ENCODE measurements at regions not wholly inside any gene's neighbourhood (a gene's known extent, or its start where the extent isn't known, plus 50 kb on each side); places are given as distances from the start of the nearest gene placed in this dataset.

- Histone ChIP-seq H3K9me3 (ENCODE audit: low read length) (no peaks in the 10 kb centered on the region), H3K36me3 (ENCODE audit: insufficient read depth, low read length) (no peaks in the 10 kb centered on the region), H2AFZ (ENCODE audit: low read length) (no peak overlapping the region), H3K4me3 (ENCODE audit: low read depth, low read length, poor library complexity, severe bottlenecking) (no peak overlapping the region), H3K4me1 (ENCODE audit: insufficient read depth, low read length, poor library complexity, severe bottlenecking) (peaks cover 4% of the 10 kb centered on the region), H3K79me2 (ENCODE audit: insufficient read depth, low read depth, low read length) (no peaks in the 10 kb centered on the region), H3K9me2 (ENCODE audit: insufficient read depth, low read length) (no peaks in the 10 kb centered on the region), H3K27ac (ENCODE audit: low read depth, low read length, poor library complexity, severe bottlenecking) (no peak overlapping the region), H3K4me2 (ENCODE audit: low read length) (no peak overlapping the region), H4K20me1 (ENCODE audit: insufficient read depth, low read length) (no peaks in the 10 kb centered on the region)
- TF ChIP-seq EZH2phosphoT487 (IDR thresholded peaks at IDR 0.05; ENCODE audit: borderline replicate concordance, low read depth, low read length) (no peak), CTCF (conservative IDR thresholded peaks at IDR 0.05; ENCODE audit: low read length) (no peak)
- CTCF ChIA-PET (ENCODE audit: unreplicated experiment) = no interaction called here
- no peak for DNase-seq (ENCODE audit: low spot score)
- POLR2A ChIA-PET = interaction anchor here (0.7 kb wide), 1 partner anchor 1693 kb away, joined by 4 read pairs; no protein-coding TSS in a partner anchor
- no TSS peak for BruUV-seq (replicated peaks)
- intact Hi-C loops (cut with micrococcal nuclease; ENCODE audit: unreplicated experiment) = no loop called here
Measured at GRCh38 chrX:20418379-20419150, 151.9 kb upstream of the RPS6KA3 start.

GRCh38 chrX:20414762-20415445 lies 148.2 kb upstream of the RPS6KA3 start:
- Histone ChIP-seq H3K4me1 (ENCODE audit: insufficient read depth, low read length, poor library complexity, severe bottlenecking) (peaks cover 4% of the 10 kb centered on the region), H3K79me2 (ENCODE audit: insufficient read depth, low read depth, low read length) (no peaks in the 10 kb centered on the region), H2AFZ (ENCODE audit: low read length) (no peak overlapping the region), H3K4me3 (ENCODE audit: low read depth, low read length, poor library complexity, severe bottlenecking) (no peak overlapping the region), H3K9me2 (ENCODE audit: insufficient read depth, low read length) (no peaks in the 10 kb centered on the region), H3K27ac (ENCODE audit: low read depth, low read length, poor library complexity, severe bottlenecking) (no peak overlapping the region), H3K36me3 (ENCODE audit: insufficient read depth, low read length) (no peaks in the 10 kb centered on the region), H3K9me3 (ENCODE audit: low read length) (no peaks in the 10 kb centered on the region), H3K4me2 (ENCODE audit: low read length) (no peak overlapping the region), H4K20me1 (ENCODE audit: insufficient read depth, low read length) (no peaks in the 10 kb centered on the region)
- ChIA-PET CTCF (ENCODE audit: unreplicated experiment) (no interaction called here), POLR2A (interaction anchor here (0.6 to 1.0 kb wide), 3 partner anchors 15 to 54 kb away, joined by 3 read pairs; no protein-coding TSS in a partner anchor)
- DNase-seq (ENCODE audit: low spot score) = no peak
- TF ChIP-seq EZH2phosphoT487 (IDR thresholded peaks at IDR 0.05; ENCODE audit: borderline replicate concordance, low read depth, low read length) (no peak), CTCF (conservative IDR thresholded peaks at IDR 0.05; ENCODE audit: low read length) (no peak)
- intact Hi-C loops (cut with micrococcal nuclease; ENCODE audit: unreplicated experiment) = no loop called here
- no TSS peak for BruUV-seq (replicated peaks)

DNA sequence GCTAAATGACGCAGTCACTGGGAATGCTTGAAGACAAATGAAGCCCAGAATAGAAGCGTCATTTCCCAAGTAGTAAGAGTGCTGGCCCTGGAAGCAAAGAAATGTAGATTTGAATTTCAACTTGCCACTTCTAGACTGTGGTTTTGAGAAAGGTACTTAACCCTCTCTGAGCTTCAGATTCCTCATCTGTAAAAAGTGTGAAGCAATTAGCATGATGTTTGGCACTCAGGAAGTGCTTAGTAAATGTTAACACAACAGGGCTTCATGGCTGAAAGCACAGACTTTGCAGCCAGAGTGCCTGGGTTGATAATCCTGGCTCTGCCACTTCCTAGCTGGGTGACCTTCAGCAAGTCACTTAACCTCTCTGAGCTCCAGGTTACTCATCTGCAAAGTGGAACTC lies 147.4 kb upstream of the RPS6KA3 start:
- Histone ChIP-seq H3K9me2 (ENCODE audit: insufficient read depth, low read length) (no peaks in the 10 kb centered on the region), H3K9me3 (ENCODE audit: low read length) (no peaks in the 10 kb centered on the region), H2AFZ (ENCODE audit: low read length) (no peak overlapping the region), H3K79me2 (ENCODE audit: insufficient read depth, low read depth, low read length) (no peaks in the 10 kb centered on the region), H3K36me3 (ENCODE audit: insufficient read depth, low read length) (no peaks in the 10 kb centered on the region), H4K20me1 (ENCODE audit: insufficient read depth, low read length) (no peaks in the 10 kb centered on the region), H3K4me1 (ENCODE audit: insufficient read depth, low read length, poor library complexity, severe bottlenecking) (peaks cover 4% of the 10 kb centered on the region), H3K4me2 (ENCODE audit: low read length) (no peak overlapping the region), H3K27ac (ENCODE audit: low read depth, low read length, poor library complexity, severe bottlenecking) (no peak overlapping the region), H3K4me3 (ENCODE audit: low read depth, low read length, poor library complexity, severe bottlenecking) (no peak overlapping the region)
- intact Hi-C loops (cut with micrococcal nuclease; ENCODE audit: unreplicated experiment) = no loop called here
- BruUV-seq (replicated peaks) = no TSS peak
- no peak for TF ChIP-seq EZH2phosphoT487 (IDR thresholded peaks at IDR 0.05; ENCODE audit: borderline replicate concordance, low read depth, low read length)
- no peak for TF ChIP-seq CTCF (conservative IDR thresholded peaks at IDR 0.05; ENCODE audit: low read length)
- CTCF ChIA-PET (ENCODE audit: unreplicated experiment) = no interaction called here
- DNase-seq (ENCODE audit: low spot score) = no peak
- POLR2A ChIA-PET = interaction anchor here (0.6 to 1.0 kb wide), 3 partner anchors 14 to 201 kb away, joined by 3 read pairs; no protein-coding TSS in a partner anchor
